Activated T-helper 2 cell treated with anti-CD3 and anti-CD28 coated beads, Interferon-gamma antibody, Interleukin-2, Interleukin-4, amounts not matched to agents 10 μg/mL and 5 μg/mL and 100 μg/mL, durations not matched to agents 14 hours and 24 hours and 36 hours (primary cell): ENCODE measurements at regions not wholly inside any gene's neighbourhood (a gene's known extent, or its start where the extent isn't known, plus 50 kb on each side); places are given as distances from the start of the nearest gene placed in this dataset.
"Not testable (repeated sequence)": the region's sequence is repeated elsewhere in the genome, so short reads cannot be mapped to it uniquely, and the experiment has no call there.

Experiments used
- DNase-seq: peaks from one replicate; pipeline ENCODE4 v3.0.0; 2021; ENCODE audit warnings: low spot score
- H3K27ac Mint-ChIP-seq: one replicate; pipeline ENCODE4 v1.8.0; 2021; ENCODE audit warnings: mixed read lengths
- H3K27me3 Mint-ChIP-seq: one replicate; pipeline ENCODE4 v1.8.0; 2021; ENCODE audit warnings: low read depth, mixed read lengths
- H3K36me3 Mint-ChIP-seq: one replicate; pipeline ENCODE4 v1.8.0; 2021; ENCODE audit warnings: low read depth, mixed read lengths
- H3K4me1 Mint-ChIP-seq: one replicate; pipeline ENCODE4 v1.8.0; 2021; ENCODE audit warnings: low read depth, mixed read lengths
- H3K4me3 Mint-ChIP-seq: one replicate; pipeline ENCODE4 v1.8.0; 2021; ENCODE audit warnings: low read depth, mild to moderate bottlenecking, moderate library complexity, mixed read lengths
- H3K9me3 Mint-ChIP-seq: one replicate; pipeline ENCODE4 v1.8.0; 2021; ENCODE audit warnings: mixed read lengths
- intact Hi-C: fragments of 100-400 bp; cut with micrococcal nuclease; formaldehyde crosslinking; loops from one replicate; pipeline ENCODE4 v1.15.1; 2023

DNA sequence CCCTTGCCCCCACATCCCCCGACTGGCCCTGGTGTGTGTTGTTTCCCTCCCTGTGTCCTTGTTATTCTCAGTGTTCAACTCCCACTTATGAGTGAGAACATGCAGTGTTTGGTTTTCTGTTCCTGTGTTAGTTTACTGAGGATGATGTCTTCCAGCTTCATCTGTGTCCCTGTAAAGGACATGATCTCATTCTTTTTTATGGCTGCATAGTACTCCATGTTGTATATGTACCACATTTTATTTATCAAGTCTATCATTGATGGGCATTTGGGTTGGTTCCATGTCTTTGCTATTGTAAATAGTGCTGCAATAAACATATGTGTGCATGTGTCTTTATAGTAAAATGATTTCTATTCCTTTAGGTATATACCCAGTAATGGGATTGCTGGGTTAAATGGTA, 147.2 kb downstream of the CYB561 start:
- intact Hi-C loops, DNase-seq, H3K27ac Mint-ChIP-seq, H3K27me3 Mint-ChIP-seq, H3K4me1 Mint-ChIP-seq, H3K4me3 Mint-ChIP-seq, H3K36me3 Mint-ChIP-seq: not testable (repeated sequence)
- H3K9me3 Mint-ChIP-seq = peaks cover 44% of the 10 kb centered on the region

GRCh38 chr17:63304704-63305261, 141.3 kb downstream of the CYB561 start:
- Mint-ChIP-seq H3K27ac (no peak overlapping the region), H3K36me3 (no peaks in the 10 kb centered on the region), H3K9me3 (peaks cover 17% of the 10 kb centered on the region), H3K4me3 (no peak overlapping the region), H3K4me1 (no peaks in the 10 kb centered on the region), H3K27me3 (no peaks in the 10 kb centered on the region)
- no peak for DNase-seq
- intact Hi-C loops = no loop called here

DNA sequence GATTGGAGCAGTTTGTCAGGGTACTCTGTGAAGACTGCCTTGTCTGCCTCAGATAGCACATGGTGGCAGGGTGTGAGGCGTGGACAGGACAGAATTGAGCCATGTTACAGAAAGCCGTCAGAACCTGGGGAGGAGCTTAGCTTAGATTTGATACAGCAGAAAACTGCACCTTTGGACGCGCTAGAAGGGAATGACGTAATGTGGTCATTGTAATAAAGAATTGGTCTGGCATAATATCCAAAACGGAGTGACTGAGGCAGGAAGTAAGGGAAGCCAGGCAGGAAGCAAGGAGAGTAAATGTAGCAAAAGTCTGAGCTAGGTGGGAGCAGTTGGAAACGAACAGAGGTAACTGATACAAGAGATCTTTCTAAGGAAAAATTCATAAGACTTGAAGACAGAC, 140.2 kb downstream of the CYB561 start:
- intact Hi-C loops = no loop called here
- Mint-ChIP-seq H3K27me3 (no peaks in the 10 kb centered on the region), H3K4me1 (no peaks in the 10 kb centered on the region), H3K4me3 (no peak overlapping the region), H3K9me3 (peaks cover 21% of the 10 kb centered on the region), H3K36me3 (no peaks in the 10 kb centered on the region), H3K27ac (no peak overlapping the region)
- no peak for DNase-seq

DNA sequence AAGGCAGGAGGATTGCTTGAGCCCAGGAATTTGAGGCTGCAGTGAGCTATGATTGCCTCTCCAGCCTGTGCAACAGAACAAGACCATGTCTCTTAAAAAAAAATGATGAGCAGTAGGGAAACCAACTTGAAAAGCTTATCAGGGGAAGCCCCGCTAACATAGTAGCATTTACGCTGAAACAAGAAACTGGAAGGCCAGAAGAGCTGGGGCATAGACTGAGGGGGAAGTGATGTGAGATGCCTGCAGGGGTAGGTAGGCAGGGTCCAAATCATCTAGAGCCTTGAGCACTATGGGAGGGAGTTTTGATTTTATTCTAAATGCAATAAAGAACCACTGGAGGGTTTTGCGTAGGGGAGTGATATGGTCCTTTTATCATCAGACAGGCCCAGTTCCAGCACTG, 139.3 kb downstream of the CYB561 start:
- Mint-ChIP-seq H3K36me3 (no peaks in the 10 kb centered on the region), H3K27ac (no peak overlapping the region), H3K27me3 (no peaks in the 10 kb centered on the region), H3K9me3 (peaks cover 21% of the 10 kb centered on the region), H3K4me1 (peaks cover 4% of the 10 kb centered on the region), H3K4me3 (no peak overlapping the region)
- DNase-seq = no peak
- intact Hi-C loops = no loop called here

GRCh38 chr17:63308272-63308671, 137.8 kb downstream of the CYB561 start:
- no peaks in the 10 kb centered on the region for H3K36me3 Mint-ChIP-seq
- peaks cover 18% of the 10 kb centered on the region for H3K9me3 Mint-ChIP-seq
- H3K4me3 Mint-ChIP-seq = no peak overlapping the region
- no peaks in the 10 kb centered on the region for H3K27me3 Mint-ChIP-seq
- no peak overlapping the region for H3K27ac Mint-ChIP-seq
- DNase-seq = no peak
- intact Hi-C loops = no loop called here
- H3K4me1 Mint-ChIP-seq = peaks cover 4% of the 10 kb centered on the region

- no peak for DNase-seq
- H3K9me3 Mint-ChIP-seq = peaks cover 13% of the 10 kb centered on the region
- H3K36me3 Mint-ChIP-seq = no peaks in the 10 kb centered on the region
- intact Hi-C loops = no loop called here
- H3K4me3 Mint-ChIP-seq = no peak overlapping the region
- H3K27me3 Mint-ChIP-seq = no peaks in the 10 kb centered on the region
- peaks cover 5% of the 10 kb centered on the region for H3K4me1 Mint-ChIP-seq
- no peak overlapping the region for H3K27ac Mint-ChIP-seq
Observed at GRCh38 chr17:63309021-63309420, 137.1 kb downstream of the CYB561 start.

DNA sequence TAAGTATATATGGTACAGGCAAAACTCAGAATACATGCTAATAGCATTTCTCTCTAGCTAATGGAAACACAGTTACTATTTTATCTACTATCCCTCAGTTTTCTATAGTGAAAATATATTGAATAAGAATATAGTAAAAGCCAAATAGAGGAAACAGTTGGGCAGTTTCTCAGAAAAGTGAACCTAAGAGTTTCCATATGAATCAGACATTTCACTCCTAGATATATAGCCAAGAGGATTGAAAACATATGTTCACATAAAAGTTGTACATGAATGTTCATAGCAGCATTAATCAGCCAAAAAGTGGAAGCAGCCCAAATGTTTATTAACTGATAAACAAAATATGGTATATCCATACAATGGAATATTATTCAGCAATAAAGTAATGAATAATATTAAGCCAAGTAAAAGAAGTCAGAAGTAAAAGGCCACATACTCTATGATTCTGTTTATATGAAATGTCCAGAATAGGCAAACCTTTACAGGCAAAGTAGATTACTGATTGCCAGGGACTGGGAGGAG, 134.6 kb downstream of the CYB561 start:
- intact Hi-C loops = no loop called here
- Mint-ChIP-seq H3K4me1 (peaks cover 9% of the 10 kb centered on the region), H3K9me3 (peaks cover 10% of the 10 kb centered on the region), H3K4me3 (no peak overlapping the region), H3K36me3 (no peaks in the 10 kb centered on the region), H3K27me3 (no peaks in the 10 kb centered on the region), H3K27ac (no peak overlapping the region)
- DNase-seq = no peak

DNA sequence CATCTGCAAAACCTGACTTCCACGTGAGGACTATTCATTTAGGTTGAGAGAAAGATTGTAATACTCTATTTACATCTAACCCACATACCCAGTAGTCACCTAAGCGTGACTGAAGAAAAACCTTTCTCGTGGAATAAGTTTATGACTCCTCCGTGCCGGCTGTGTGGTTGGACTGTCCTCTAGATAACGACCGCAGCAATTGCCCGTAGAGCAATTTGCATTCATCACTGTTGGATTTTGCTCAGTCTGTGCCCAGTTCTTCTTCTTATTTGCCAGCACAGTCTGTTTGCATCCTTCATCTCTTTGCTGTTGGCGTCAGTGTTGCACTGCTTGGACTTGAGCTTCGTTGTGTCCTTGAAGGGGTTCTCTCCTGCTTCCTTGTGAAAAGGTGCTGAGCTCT, 131.3 kb downstream of the CYB561 start:
- intact Hi-C loops = no loop called here
- Mint-ChIP-seq H3K36me3 (no peaks in the 10 kb centered on the region), H3K9me3 (peaks cover 10% of the 10 kb centered on the region), H3K4me1 (peaks cover 9% of the 10 kb centered on the region), H3K27ac (no peak overlapping the region), H3K4me3 (no peak overlapping the region), H3K27me3 (no peaks in the 10 kb centered on the region)
- DNase-seq = no peak

DNA sequence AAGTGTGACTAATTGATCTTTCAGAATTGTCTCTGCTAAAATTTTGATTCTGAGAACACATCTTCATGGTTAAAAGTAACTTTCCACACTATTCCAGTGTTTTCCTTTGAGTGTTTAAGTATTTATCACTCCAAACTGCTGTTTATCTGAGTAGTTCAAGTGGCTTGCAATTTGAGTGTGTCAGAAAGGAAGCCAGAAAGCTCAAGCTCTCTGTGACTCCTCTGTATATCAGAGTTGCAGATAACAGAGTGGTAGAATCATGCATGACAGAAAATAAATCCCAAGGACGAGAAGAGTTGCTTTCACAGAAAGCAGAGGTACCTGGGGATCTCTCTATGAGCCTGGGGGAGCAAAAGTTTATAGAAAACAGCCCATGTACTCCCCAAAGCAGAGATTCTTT, 130.0 kb downstream of the CYB561 start:
- Mint-ChIP-seq H3K4me3 (no peak overlapping the region), H3K27me3 (no peaks in the 10 kb centered on the region), H3K4me1 (peaks cover 9% of the 10 kb centered on the region), H3K36me3 (no peaks in the 10 kb centered on the region), H3K9me3 (peaks cover 5% of the 10 kb centered on the region), H3K27ac (no peak overlapping the region)
- intact Hi-C loops = no loop called here
- no peak for DNase-seq

DNA sequence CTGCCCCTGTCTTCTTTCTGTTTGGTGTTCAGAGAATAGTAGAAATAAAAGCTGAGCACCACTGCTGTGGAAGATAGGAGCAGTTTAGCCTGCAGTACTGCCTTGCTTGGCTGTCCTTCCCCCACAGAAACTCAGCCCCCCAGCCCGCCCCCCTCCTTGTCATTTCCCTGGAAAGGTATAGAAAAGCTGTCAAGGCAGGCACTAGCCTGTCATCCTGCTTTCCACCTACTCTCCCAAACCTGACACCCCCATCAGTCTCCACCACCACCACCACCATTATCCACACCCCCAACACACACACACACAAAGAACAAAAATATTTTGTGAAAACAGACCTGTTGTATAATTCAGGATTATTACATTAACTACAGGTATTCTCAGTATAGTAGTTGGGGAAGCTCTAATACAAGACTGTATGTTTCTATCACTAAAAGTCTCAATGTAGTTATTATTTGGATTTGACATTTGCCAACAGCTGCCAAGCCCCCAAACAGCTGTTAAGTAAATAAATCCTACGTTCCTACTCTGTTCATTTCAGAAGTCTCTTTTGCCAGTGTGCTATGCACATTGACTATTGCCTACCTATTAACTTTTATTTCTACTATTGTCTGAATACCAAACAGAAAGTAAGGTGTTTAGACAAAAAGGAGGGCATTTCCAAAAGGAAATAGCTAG, 128.8 kb downstream of the CYB561 start:
- intact Hi-C loops = no loop called here
- no peak overlapping the region for H3K27ac Mint-ChIP-seq
- no peaks in the 10 kb centered on the region for H3K27me3 Mint-ChIP-seq
- peaks cover 5% of the 10 kb centered on the region for H3K4me1 Mint-ChIP-seq
- H3K36me3 Mint-ChIP-seq = no peaks in the 10 kb centered on the region
- DNase-seq = no peak
- H3K4me3 Mint-ChIP-seq = no peak overlapping the region
- no peaks in the 10 kb centered on the region for H3K9me3 Mint-ChIP-seq

GRCh38 chr17:63325808-63326207, 120.3 kb downstream of the CYB561 start:
- Mint-ChIP-seq H3K36me3 (no peaks in the 10 kb centered on the region), H3K9me3 (no peaks in the 10 kb centered on the region), H3K4me3 (no peak overlapping the region), H3K4me1 (no peaks in the 10 kb centered on the region), H3K27ac (no peak overlapping the region), H3K27me3 (peaks cover 5% of the 10 kb centered on the region)
- DNase-seq = no peak
- intact Hi-C loops = no loop called here

DNA sequence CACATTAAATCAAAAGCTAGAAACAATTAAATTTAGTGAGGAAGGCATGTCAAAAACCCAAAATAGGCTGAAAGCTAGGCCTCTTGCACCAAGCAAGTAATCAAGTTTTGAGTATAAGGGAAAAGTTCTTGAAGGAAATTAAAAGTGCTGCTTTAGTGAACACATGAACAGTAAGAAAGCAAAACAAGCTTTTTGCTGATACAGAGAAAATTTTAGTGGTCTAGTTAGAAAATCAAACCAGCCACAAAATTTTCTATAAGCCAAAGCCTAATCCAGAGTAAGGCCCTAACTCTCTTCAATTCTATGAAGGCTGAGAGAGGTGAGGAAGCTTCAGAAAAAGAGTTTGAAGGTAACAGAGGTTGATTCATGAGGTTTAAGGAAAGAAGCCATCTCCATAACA, 116.2 kb downstream of the CYB561 start:
- intact Hi-C loops = no loop called here
- Mint-ChIP-seq H3K4me3 (no peak overlapping the region), H3K9me3 (no peaks in the 10 kb centered on the region), H3K27ac (no peak overlapping the region), H3K27me3 (peaks cover 3% of the 10 kb centered on the region), H3K4me1 (no peaks in the 10 kb centered on the region), H3K36me3 (no peaks in the 10 kb centered on the region)
- no peak for DNase-seq

DNA sequence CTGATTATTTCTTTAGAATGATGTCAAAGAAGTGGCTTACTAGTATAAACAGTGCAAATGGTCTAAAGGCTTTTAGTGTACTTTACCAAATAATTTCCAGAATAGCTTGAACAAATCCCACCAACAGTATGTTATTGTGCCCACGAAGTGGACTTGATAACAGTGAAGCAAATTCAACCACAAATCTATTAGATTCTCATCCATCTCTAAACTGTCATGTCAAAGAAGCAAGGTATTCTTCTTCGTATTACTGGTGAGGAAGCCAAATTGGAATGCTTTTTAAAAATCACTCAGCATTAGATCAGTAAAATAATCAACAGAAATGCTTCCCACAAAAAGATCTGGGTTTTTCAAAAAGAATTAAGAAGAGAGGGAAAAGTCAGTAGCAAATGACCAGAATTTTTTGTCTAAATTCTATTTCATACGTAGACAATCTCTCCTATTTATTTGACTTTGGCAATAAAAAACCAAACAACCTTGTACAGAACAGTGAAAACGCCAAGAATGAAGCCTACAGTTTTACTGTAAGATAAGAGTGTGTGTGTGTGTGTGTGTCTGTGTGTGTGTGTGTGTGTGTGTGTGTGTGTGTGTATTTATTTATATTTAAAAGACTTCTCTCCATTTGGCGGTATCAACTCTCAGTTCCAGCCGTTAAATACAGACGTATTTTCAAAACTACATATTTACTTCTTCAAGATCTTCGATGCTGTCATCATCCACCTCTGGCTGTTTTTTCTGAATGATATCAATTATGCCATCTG, 114.6 kb downstream of the CYB561 start:
- Mint-ChIP-seq H3K36me3 (no peaks in the 10 kb centered on the region), H3K27ac (no peak overlapping the region), H3K9me3 (no peaks in the 10 kb centered on the region)

More for the DNA sequence above, 114.6 kb downstream of the CYB561 start:
- no peak overlapping the region for H3K4me3 Mint-ChIP-seq
- no peaks in the 10 kb centered on the region for H3K4me1 Mint-ChIP-seq
- no peaks in the 10 kb centered on the region for H3K27me3 Mint-ChIP-seq
- intact Hi-C loops = no loop called here
- DNase-seq = no peak
